ENCODE measurements at regions not wholly inside any gene's neighbourhood (a gene's known extent, or its start where the extent isn't known, plus 50 kb on each side); places are given as distances from the start of the nearest gene placed in this dataset.
"Not testable (repeated sequence)": the region's sequence is repeated elsewhere in the genome, so short reads cannot be mapped to it uniquely, and the experiment has no call there.

GRCh38 chr7:49093218-49093617, 168.9 kb downstream of the CDC14C start:
- no peak overlapping the region for H3K4me3 Mint-ChIP-seq
- H3K9me3 Mint-ChIP-seq: no peaks in the 10 kb centered on the region
- H3K27me3 Mint-ChIP-seq (ENCODE audit: low read depth, poor library complexity): no peaks in the 10 kb centered on the region
- H3K27ac Mint-ChIP-seq: no peak overlapping the region
- peaks cover 4% of the 10 kb centered on the region for H3K4me1 Mint-ChIP-seq
- TF ChIP-seq CTCF (IDR thresholded peaks at IDR 0.05): no peak
- no peaks in the 10 kb centered on the region for H3K36me3 Mint-ChIP-seq (ENCODE audit: low read depth)
- no peak for DNase-seq

- DNase-seq: no peak
- no peaks in the 10 kb centered on the region for H3K27me3 Mint-ChIP-seq (ENCODE audit: low read depth, poor library complexity)
- no peak overlapping the region for H3K27ac Mint-ChIP-seq
- no peaks in the 10 kb centered on the region for H3K9me3 Mint-ChIP-seq
- peaks cover 1% of the 10 kb centered on the region for H3K4me1 Mint-ChIP-seq
- H3K36me3 Mint-ChIP-seq (ENCODE audit: low read depth): no peaks in the 10 kb centered on the region
- TF ChIP-seq CTCF (IDR thresholded peaks at IDR 0.05): no peak
- no peak overlapping the region for H3K4me3 Mint-ChIP-seq
Measured at GRCh38 chr7:49094866-49095265, 170.5 kb downstream of the CDC14C start.

GRCh38 chr7:49099587-49100326, 175.4 kb downstream of the CDC14C start:
- Mint-ChIP-seq H3K4me3 (no peak overlapping the region), H3K27me3 (ENCODE audit: low read depth, poor library complexity) (no peaks in the 10 kb centered on the region), H3K9me3 (no peaks in the 10 kb centered on the region), H3K36me3 (ENCODE audit: low read depth) (no peaks in the 10 kb centered on the region), H3K27ac (no peak overlapping the region), H3K4me1 (peaks cover 6% of the 10 kb centered on the region)
- no peak for DNase-seq
- peak; percentile 12 for TF ChIP-seq CTCF (IDR thresholded peaks at IDR 0.05)

- H3K4me1 Mint-ChIP-seq; H3K9me3 Mint-ChIP-seq; H3K36me3 Mint-ChIP-seq (ENCODE audit: low read depth); H3K4me3 Mint-ChIP-seq; DNase-seq; H3K27ac Mint-ChIP-seq; H3K27me3 Mint-ChIP-seq (ENCODE audit: low read depth, poor library complexity): not testable (repeated sequence)
Measured at GRCh38 chr7:49100908-49101740, 176.8 kb downstream of the CDC14C start.

- Mint-ChIP-seq H3K27me3 (ENCODE audit: low read depth, poor library complexity) (no peaks in the 10 kb centered on the region), H3K36me3 (ENCODE audit: low read depth) (no peaks in the 10 kb centered on the region), H3K4me3 (no peak overlapping the region), H3K9me3 (peaks cover 6% of the 10 kb centered on the region), H3K4me1 (peaks cover 6% of the 10 kb centered on the region), H3K27ac (no peak overlapping the region)
- DNase-seq: no peak
- TF ChIP-seq CTCF (IDR thresholded peaks at IDR 0.05): no peak
Measured at GRCh38 chr7:49102411-49102810, 178.1 kb downstream of the CDC14C start.

- Mint-ChIP-seq H3K4me1 (no peaks in the 10 kb centered on the region), H3K36me3 (ENCODE audit: low read depth) (no peaks in the 10 kb centered on the region)
Measured at GRCh38 chr7:49111706-49112105, 187.4 kb downstream of the CDC14C start.

More at GRCh38 chr7:49111706-49112105, 187.4 kb downstream of the CDC14C start:
- Mint-ChIP-seq H3K27ac (no peak overlapping the region), H3K27me3 (ENCODE audit: low read depth, poor library complexity) (no peaks in the 10 kb centered on the region), H3K4me3 (no peak overlapping the region), H3K9me3 (peaks cover 22% of the 10 kb centered on the region)
- TF ChIP-seq CTCF (IDR thresholded peaks at IDR 0.05): no peak
- no peak for DNase-seq
